Mucosa of rectum (tissue), 2 donors: ENCODE measurements at regions not wholly inside any gene's neighbourhood (a gene's known extent, or its start where the extent isn't known, plus 50 kb on each side); places are given as distances from the start of the nearest gene placed in this dataset.

Experiments used
- H3K27ac ChIP-seq, 2 donors: one replicate each; pipeline ENCODE4 v1.7.0; 2013; ENCODE audit warnings: inconsistent platforms in 2 of 2, low read depth in 2 of 2, low read length in 2 of 2
- H3K27me3 ChIP-seq, 2 donors: one replicate each; pipeline ENCODE4 v1.7.0; 2013; ENCODE audit warnings: low read length in 2 of 2; ENCODE audit not compliant: control insufficient read depth in 2 of 2, insufficient read depth in 2 of 2
- H3K36me3 ChIP-seq, 2 donors: one replicate each; pipeline ENCODE4 v1.7.0; 2013; ENCODE audit warnings: low read length in 2 of 2; ENCODE audit not compliant: control insufficient read depth in 2 of 2, insufficient read depth in 2 of 2
- H3K4me1 ChIP-seq, 2 donors: one replicate each; pipeline ENCODE4 v1.7.0; 2013; ENCODE audit warnings: low read length in 2 of 2, mild to moderate bottlenecking in 1 of 2; ENCODE audit not compliant: control insufficient read depth in 2 of 2, insufficient read depth in 2 of 2
- H3K4me3 ChIP-seq, 2 donors: one replicate each; pipeline ENCODE4 v1.7.0; 2013; ENCODE audit warnings: low read length in 2 of 2
- H3K9ac ChIP-seq, 2 donors: one replicate each; pipeline ENCODE4 v1.7.0; 2013; ENCODE audit warnings: low read length in 2 of 2, low read depth in 1 of 2, mild to moderate bottlenecking in 1 of 2
- H3K9me3 ChIP-seq, 2 donors: one replicate each; pipeline ENCODE4 v1.7.0; 2013; ENCODE audit warnings: low read length in 2 of 2; ENCODE audit not compliant: control insufficient read depth in 2 of 2
- donor health status: healthy.
- donor health status: Normal muscosa, but diverticular disease.

GRCh38 chr6:16812993-16813392 is 51.7 kb upstream of the ATXN1 start:
- Histone ChIP-seq H3K36me3 (no peaks in the 10 kb centered on the region), H3K27me3 (no peaks in the 10 kb centered on the region), H3K27ac (no peak overlapping the region), H3K9ac (no peak overlapping the region), H3K9me3 (no peaks in the 10 kb centered on the region), H3K4me3 (no peak overlapping the region), H3K4me1 (no peaks in the 10 kb centered on the region)

GRCh38 chr6:16811277-16811979 is 50.2 kb upstream of the ATXN1 start:
- Histone ChIP-seq H3K9ac (no peak overlapping the region), H3K4me1 (no peaks in the 10 kb centered on the region), H3K36me3 (no peaks in the 10 kb centered on the region), H3K9me3 (no peaks in the 10 kb centered on the region), H3K27me3 (no peaks in the 10 kb centered on the region), H3K4me3 (no peak overlapping the region), H3K27ac (no peak overlapping the region)
